Liver (tissue), 8 donors: ENCODE measurements at regions not wholly inside any gene's neighbourhood (a gene's known extent, or its start where the extent isn't known, plus 50 kb on each side); places are given as distances from the start of the nearest gene placed in this dataset.

Experiments
- DNase-seq: peaks from one replicate; pipeline ENCODE4 v3.0.0-alpha.2; 2017; ENCODE audit warnings: low spot score
- H3K27ac ChIP-seq, 2 donors: one replicate each; pipeline ENCODE4 v1.7.0; 2013; ENCODE audit warnings: inconsistent platforms in 2 of 2, low read length in 2 of 2, control low read depth in 1 of 2, low read depth in 1 of 2, mild to moderate bottlenecking in 1 of 2
- H3K27me3 ChIP-seq, 4 donors: one replicate each; pipeline versions ENCODE4 v1.6.1 to v1.7.0; 2013; ENCODE audit warnings: low read length in 3 of 4, inconsistent platforms in 1 of 4, mild to moderate bottlenecking in 1 of 4, moderate library complexity in 1 of 4; ENCODE audit not compliant: control insufficient read depth in 4 of 4, insufficient read depth in 4 of 4
- H3K36me3 ChIP-seq, 4 donors: one replicate each; pipeline versions ENCODE4 v1.6.1 to v1.7.0; 2013; ENCODE audit warnings: low read length in 3 of 4, mild to moderate bottlenecking in 3 of 4, low read depth in 1 of 4, moderate library complexity in 1 of 4; ENCODE audit not compliant: control insufficient read depth in 4 of 4, insufficient read depth in 3 of 4
- H3K4me1 ChIP-seq, 4 donors: one replicate each; pipeline versions ENCODE4 v1.6.1 to v1.7.0; 2013; ENCODE audit warnings: low read length in 3 of 4, mild to moderate bottlenecking in 3 of 4, moderate library complexity in 1 of 4; ENCODE audit not compliant: control insufficient read depth in 4 of 4, insufficient read depth in 4 of 4
- H3K4me3 ChIP-seq, 3 donors: one replicate each; pipeline versions ENCODE4 v1.6.1 to v1.7.0; 2013; ENCODE audit warnings: low read length in 3 of 3, control low read depth in 1 of 3, low read depth in 1 of 3, mild to moderate bottlenecking in 1 of 3
- H3K9ac ChIP-seq, 2 donors: one replicate each; pipeline ENCODE4 v1.7.0; 2013; ENCODE audit warnings: low read length in 2 of 2, mild to moderate bottlenecking in 2 of 2, moderate library complexity in 2 of 2, control low read depth in 1 of 2, low read depth in 1 of 2
- H3K9me3 ChIP-seq, 4 donors: one replicate each; pipeline versions ENCODE4 v1.6.1 to v1.7.0; 2013; ENCODE audit warnings: low read length in 3 of 4; ENCODE audit not compliant: control insufficient read depth in 4 of 4
- EGR1 ChIP-seq, 2 donors: IDR thresholded peaks; 2 replicates each; pipeline ENCODE4 v1.6.1; 2016 to 2018; ENCODE audit warnings: antibody characterized with exemption in 2 of 2, low read depth in 2 of 2
- FOXA2 ChIP-seq: IDR thresholded peaks from 2 replicates; pipeline ENCODE4 v1.6.1; 2016; ENCODE audit warnings: antibody characterized with exemption
- GABPA ChIP-seq, 2 donors: IDR thresholded peaks in 1 of 2; conservative IDR thresholded peaks in 1 of 2; 2 replicates each; pipeline ENCODE4 v1.6.1; 2016; ENCODE audit warnings: antibody characterized with exemption in 2 of 2, mild to moderate bottlenecking in 1 of 2, moderate library complexity in 1 of 2
- HNF4A ChIP-seq, 2 donors: conservative IDR thresholded peaks; 2 replicates each; pipeline ENCODE4 v1.6.1; 2016; ENCODE audit warnings: antibody characterized with exemption in 2 of 2, mild to moderate bottlenecking in 2 of 2
- HNF4G ChIP-seq: IDR thresholded peaks from 2 replicates; pipeline ENCODE4 v1.6.1; 2016; ENCODE audit warnings: antibody characterized with exemption
- JUND ChIP-seq, 2 donors: IDR thresholded peaks; 2 replicates each; pipeline ENCODE4 v1.6.1; 2016; ENCODE audit warnings: antibody characterized with exemption in 2 of 2
- NR2F2 ChIP-seq: IDR thresholded peaks from 2 replicates; pipeline ENCODE4 v1.6.1; 2016; ENCODE audit warnings: antibody characterized with exemption
- RAD21 ChIP-seq, 2 donors: IDR thresholded peaks; 2 replicates each; pipeline ENCODE4 v1.6.1; 2016; ENCODE audit warnings: antibody characterized with exemption in 2 of 2, mild to moderate bottlenecking in 2 of 2
- REST ChIP-seq: IDR thresholded peaks from 2 replicates; pipeline ENCODE4 v1.6.1; 2016; ENCODE audit warnings: antibody characterized with exemption, mild to moderate bottlenecking
- TAF1 ChIP-seq: conservative IDR thresholded peaks from 2 replicates; pipeline ENCODE4 v1.6.1; 2016; ENCODE audit warnings: antibody characterized with exemption, mild to moderate bottlenecking
- WGBS: extraction: QIAGEN DNeasy Blood & Tissue Kit; methylation state at CpG from one replicate; pipeline ENCODE4 v1.1.7; 2013; 5-methylcytosine and 5-hydroxymethylcytosine counted together
- TF ChIP-seq, protein P1 (sequence below): IDR thresholded peaks from 2 replicates; pipeline ENCODE4 v1.6.1; 2016; ENCODE audit warnings: antibody characterized with exemption
- TF ChIP-seq, protein P2 (sequence below): IDR thresholded peaks from 2 replicates; pipeline ENCODE4 v1.6.1; 2016; ENCODE audit warnings: antibody characterized with exemption
- TF ChIP-seq, protein P3 (sequence below): fragments of 150-350 bp; IDR thresholded peaks from 2 replicates; pipeline ENCODE4 v1.5.1; 2017; ENCODE audit warnings: improper control_type of control experiment, low read depth, low read length; ENCODE audit not compliant: missing input control
- donor health status: healthy.
- donor health status: healthy.
- donor health status: healthy.
- donor health status: healthy.
- donor health status: healthy.

- H3K9me3 ChIP-seq: no peaks in the 10 kb centered on the region
- H3K27me3 ChIP-seq: no peaks in the 10 kb centered on the region
- WGBS: 83% methylated on average over 13 of the region's 13 CpGs
- peaks cover 0 to 4% (median 0%) of the 10 kb centered on the region in 4 donors for H3K4me1 ChIP-seq
- TF ChIP-seq NR2F2 (peak; percentile 82), JUND (IDR thresholded peaks at IDR 0.05) (no peak)
- no peaks in the 10 kb centered on the region for H3K36me3 ChIP-seq
- H3K9ac ChIP-seq: no peak overlapping the region
- H3K4me3 ChIP-seq: no peak overlapping the region
- no peak overlapping the region for H3K27ac ChIP-seq
- DNase-seq: no peak
These were observed 85.2 kb downstream of the PLEKHG1 start for GRCh38 chr6:150684714-150685459.

- Histone ChIP-seq H3K9me3 (no peaks in the 10 kb centered on the region), H3K27ac (no peak overlapping the region), H3K4me1 (peaks cover 0 to 4% (median 0%) of the 10 kb centered on the region in 4 donors), H3K9ac (no peak overlapping the region), H3K4me3 (no peak overlapping the region), H3K36me3 (no peaks in the 10 kb centered on the region), H3K27me3 (no peaks in the 10 kb centered on the region)
- 80% methylated on average over 4 of the region's 4 CpGs for WGBS
- TF ChIP-seq, protein P1, sequence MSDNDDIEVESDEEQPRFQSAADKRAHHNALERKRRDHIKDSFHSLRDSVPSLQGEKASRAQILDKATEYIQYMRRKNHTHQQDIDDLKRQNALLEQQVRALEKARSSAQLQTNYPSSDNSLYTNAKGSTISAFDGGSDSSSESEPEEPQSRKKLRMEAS: no peak
- TF ChIP-seq RAD21 (IDR thresholded peaks at IDR 0.05) (peak; percentile 57 to 78), FOXA2 (no peak), HNF4A (conservative IDR thresholded peaks at IDR 0.05) (no peak)
- TF ChIP-seq, protein P2, sequence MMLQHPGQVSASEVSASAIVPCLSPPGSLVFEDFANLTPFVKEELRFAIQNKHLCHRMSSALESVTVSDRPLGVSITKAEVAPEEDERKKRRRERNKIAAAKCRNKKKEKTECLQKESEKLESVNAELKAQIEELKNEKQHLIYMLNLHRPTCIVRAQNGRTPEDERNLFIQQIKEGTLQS: no peak
- TF ChIP-seq, protein P3, sequence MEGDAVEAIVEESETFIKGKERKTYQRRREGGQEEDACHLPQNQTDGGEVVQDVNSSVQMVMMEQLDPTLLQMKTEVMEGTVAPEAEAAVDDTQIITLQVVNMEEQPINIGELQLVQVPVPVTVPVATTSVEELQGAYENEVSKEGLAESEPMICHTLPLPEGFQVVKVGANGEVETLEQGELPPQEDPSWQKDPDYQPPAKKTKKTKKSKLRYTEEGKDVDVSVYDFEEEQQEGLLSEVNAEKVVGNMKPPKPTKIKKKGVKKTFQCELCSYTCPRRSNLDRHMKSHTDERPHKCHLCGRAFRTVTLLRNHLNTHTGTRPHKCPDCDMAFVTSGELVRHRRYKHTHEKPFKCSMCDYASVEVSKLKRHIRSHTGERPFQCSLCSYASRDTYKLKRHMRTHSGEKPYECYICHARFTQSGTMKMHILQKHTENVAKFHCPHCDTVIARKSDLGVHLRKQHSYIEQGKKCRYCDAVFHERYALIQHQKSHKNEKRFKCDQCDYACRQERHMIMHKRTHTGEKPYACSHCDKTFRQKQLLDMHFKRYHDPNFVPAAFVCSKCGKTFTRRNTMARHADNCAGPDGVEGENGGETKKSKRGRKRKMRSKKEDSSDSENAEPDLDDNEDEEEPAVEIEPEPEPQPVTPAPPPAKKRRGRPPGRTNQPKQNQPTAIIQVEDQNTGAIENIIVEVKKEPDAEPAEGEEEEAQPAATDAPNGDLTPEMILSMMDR: peak; percentile 47
- peak; percentile 72 for DNase-seq
These were observed 86.2 kb downstream of the PLEKHG1 start for GRCh38 chr6:150685860-150686259.

GRCh38 chr6:150686566-150686965 lies 86.9 kb downstream of the PLEKHG1 start:
- Histone ChIP-seq H3K9me3 (no peaks in the 10 kb centered on the region), H3K4me3 (no peak overlapping the region), H3K27ac (no peak overlapping the region), H3K36me3 (no peaks in the 10 kb centered on the region), H3K9ac (no peak overlapping the region), H3K27me3 (no peaks in the 10 kb centered on the region), H3K4me1 (peaks cover 0 to 4% (median 0%) of the 10 kb centered on the region in 4 donors)
- TF ChIP-seq HNF4G (no peak), REST (no peak), TAF1 (no peak), EGR1 (IDR thresholded peaks at IDR 0.05; ENCODE audit: low read depth in 2 of 2) (no peak), GABPA (IDR thresholded peaks at IDR 0.05 in 1 of 2, conservative IDR thresholded peaks at IDR 0.05 in 1 of 2) (no peak), NR2F2 (no peak)
- TF ChIP-seq, protein P1: no peak
- 92% methylated on average over 12 of the region's 12 CpGs for WGBS
- no peak for DNase-seq
